Testis (tissue), 2 donors: ENCODE measurements at regions not wholly inside any gene's neighbourhood (a gene's known extent, or its start where the extent isn't known, plus 50 kb on each side); places are given as distances from the start of the nearest gene placed in this dataset.

Source experiments
- POLR2A ChIP-seq: fragments of 450-650 bp; IDR thresholded peaks from one replicate; pipeline ENCODE4 v1.6.1; 2017; ENCODE audit warnings: antibody characterized with exemption, mild to moderate bottlenecking, moderate library complexity
- TF ChIP-seq, protein P1 (sequence below), 3 experiments: fragments of 450-650 bp in 2 of 3; fragments of 200-600 bp in 1 of 3; sonication (generic) in 1 of 3; IDR thresholded peaks; one replicate each; pipeline ENCODE4 v1.5.1; 2016 to 2019; ENCODE audit warnings: antibody characterized with exemption in 3 of 3, mild to moderate bottlenecking in 2 of 3, moderate library complexity in 1 of 3

DNA sequence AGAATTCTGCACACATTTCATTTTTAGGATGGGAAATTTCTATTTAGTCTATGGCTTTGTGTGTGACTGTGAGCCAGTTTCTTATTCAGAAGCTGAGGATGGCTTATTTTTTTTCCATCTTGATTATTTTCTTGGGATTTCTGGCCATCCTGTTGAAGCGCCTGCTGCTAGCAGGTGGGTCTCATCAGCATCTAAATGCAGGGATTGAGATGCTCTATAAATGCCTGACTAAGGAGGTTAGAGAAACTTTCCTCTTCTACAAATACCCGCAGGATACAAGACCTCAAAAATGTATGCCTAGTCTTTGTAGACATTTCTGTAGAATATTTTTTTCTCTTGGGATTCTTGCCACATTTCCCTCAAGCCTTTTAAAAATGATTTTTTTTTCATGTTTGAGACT is 138.0 kb upstream of the CCN2 start:
- TF ChIP-seq, protein P1, sequence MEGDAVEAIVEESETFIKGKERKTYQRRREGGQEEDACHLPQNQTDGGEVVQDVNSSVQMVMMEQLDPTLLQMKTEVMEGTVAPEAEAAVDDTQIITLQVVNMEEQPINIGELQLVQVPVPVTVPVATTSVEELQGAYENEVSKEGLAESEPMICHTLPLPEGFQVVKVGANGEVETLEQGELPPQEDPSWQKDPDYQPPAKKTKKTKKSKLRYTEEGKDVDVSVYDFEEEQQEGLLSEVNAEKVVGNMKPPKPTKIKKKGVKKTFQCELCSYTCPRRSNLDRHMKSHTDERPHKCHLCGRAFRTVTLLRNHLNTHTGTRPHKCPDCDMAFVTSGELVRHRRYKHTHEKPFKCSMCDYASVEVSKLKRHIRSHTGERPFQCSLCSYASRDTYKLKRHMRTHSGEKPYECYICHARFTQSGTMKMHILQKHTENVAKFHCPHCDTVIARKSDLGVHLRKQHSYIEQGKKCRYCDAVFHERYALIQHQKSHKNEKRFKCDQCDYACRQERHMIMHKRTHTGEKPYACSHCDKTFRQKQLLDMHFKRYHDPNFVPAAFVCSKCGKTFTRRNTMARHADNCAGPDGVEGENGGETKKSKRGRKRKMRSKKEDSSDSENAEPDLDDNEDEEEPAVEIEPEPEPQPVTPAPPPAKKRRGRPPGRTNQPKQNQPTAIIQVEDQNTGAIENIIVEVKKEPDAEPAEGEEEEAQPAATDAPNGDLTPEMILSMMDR (IDR thresholded peaks at IDR 0.05) = no peak
- TF ChIP-seq POLR2A = no peak
